ENCODE measurements at regions not wholly inside any gene's neighbourhood (a gene's known extent, or its start where the extent isn't known, plus 50 kb on each side); places are given as distances from the start of the nearest gene placed in this dataset.

DNA sequence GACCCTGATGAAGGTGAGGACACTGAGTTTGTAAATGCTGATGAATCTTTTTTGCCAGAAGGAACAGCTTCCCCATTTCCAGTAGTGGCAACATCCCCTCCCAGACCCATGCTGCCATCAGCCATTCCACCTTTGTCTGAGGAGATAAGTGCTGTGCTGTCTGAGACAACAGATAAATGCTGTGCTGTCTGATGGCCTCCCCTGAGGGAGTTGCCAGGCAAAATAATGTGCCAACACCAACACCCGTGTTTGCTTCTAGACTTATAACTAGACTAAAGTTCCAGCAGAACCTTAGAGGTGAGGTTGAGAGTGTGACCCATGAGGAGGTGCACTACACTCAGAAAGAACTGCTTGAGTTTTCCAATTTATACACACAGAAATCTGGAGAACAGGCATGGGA, 349.5 kb downstream of the C12orf75 start:
- TF ChIP-seq, protein P1, sequence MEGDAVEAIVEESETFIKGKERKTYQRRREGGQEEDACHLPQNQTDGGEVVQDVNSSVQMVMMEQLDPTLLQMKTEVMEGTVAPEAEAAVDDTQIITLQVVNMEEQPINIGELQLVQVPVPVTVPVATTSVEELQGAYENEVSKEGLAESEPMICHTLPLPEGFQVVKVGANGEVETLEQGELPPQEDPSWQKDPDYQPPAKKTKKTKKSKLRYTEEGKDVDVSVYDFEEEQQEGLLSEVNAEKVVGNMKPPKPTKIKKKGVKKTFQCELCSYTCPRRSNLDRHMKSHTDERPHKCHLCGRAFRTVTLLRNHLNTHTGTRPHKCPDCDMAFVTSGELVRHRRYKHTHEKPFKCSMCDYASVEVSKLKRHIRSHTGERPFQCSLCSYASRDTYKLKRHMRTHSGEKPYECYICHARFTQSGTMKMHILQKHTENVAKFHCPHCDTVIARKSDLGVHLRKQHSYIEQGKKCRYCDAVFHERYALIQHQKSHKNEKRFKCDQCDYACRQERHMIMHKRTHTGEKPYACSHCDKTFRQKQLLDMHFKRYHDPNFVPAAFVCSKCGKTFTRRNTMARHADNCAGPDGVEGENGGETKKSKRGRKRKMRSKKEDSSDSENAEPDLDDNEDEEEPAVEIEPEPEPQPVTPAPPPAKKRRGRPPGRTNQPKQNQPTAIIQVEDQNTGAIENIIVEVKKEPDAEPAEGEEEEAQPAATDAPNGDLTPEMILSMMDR (IDR thresholded peaks at IDR 0.05), result no peak
- TF ChIP-seq POLR2A (IDR thresholded peaks at IDR 0.05), result no peak
